OCI-LY7 (cell line): ENCODE measurements at regions not wholly inside any gene's neighbourhood (a gene's known extent, or its start where the extent isn't known, plus 50 kb on each side); places are given as distances from the start of the nearest gene placed in this dataset.

Source experiments
- CTCF ChIP-seq: fragments of 200-600 bp; sonication (generic); conservative IDR thresholded peaks from 2 replicates; pipeline ENCODE4 v1.5.1; 2014; ENCODE audit warnings: mild to moderate bottlenecking, antibody characterized with exemption, low read length, moderate library complexity, mixed read lengths
- EZH2phosphoT487 ChIP-seq: fragments of 200-600 bp; sonication (generic); IDR thresholded peaks from 2 replicates; pipeline ENCODE4 v1.6.1; 2018; ENCODE audit warnings: low read depth, borderline replicate concordance, mild to moderate bottlenecking, mixed run types, antibody characterized with exemption, low read length, moderate library complexity, mixed read lengths

GRCh38 chr7:156107957-156108356 is 295.7 kb upstream of the SHH start:
- TF ChIP-seq CTCF (no peak), EZH2phosphoT487 (no peak)
